UCSD-AML1 (cell line): ENCODE measurements at regions not wholly inside any gene's neighbourhood (a gene's known extent, or its start where the extent isn't known, plus 50 kb on each side); places are given as distances from the start of the nearest gene placed in this dataset.
A peak's percentile ranks its signal among the peaks of the same experiment; 100 is the strongest.

Experiments used
- DNase-seq: peaks from one replicate; lab custom pipeline; 2025; ENCODE audit not compliant: unreplicated experiment; lab: John Stamatoyannopoulos, UW

DNA sequence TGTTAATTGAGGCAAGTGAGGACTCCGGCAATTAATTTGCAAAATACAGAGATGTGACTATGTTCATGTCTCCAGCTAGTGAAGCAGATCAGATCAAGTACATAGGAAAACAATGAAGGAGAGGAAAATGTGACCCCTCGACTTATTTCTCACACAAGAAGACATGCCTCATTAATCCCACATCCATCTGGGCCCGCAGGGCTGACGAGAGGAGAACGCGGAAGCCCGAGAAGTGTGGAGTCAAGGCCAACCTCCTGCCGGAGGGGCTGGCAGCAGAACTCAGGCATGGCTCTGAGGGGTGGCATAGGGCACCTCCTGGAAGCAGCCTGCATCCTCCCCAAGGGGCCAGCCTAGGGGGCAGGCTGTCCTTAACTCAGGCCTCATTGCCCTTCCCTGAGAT is 54.4 kb downstream of the ZNF503 start:
- no peak for DNase-seq

DNA sequence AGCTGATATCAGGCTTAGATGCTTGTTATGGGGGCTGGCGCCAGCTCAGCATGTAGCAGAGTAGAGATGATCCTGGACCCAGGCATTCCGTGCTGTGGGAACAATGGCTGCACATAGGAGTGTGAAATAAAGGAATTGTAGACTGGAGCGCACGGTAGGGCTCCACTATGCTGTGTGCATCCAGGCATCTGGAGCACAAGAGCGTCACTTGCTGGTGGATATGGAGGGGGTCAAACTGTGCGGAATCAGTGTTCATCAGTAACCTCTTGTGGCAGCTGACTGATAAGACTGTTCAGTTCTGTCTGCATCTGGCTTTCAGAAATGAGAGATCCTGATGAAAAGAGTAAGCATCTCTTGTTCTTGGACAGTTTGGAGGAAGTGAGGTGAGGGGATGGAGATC is 55.8 kb downstream of the ZNF503 start:
- DNase-seq: no peak

DNA sequence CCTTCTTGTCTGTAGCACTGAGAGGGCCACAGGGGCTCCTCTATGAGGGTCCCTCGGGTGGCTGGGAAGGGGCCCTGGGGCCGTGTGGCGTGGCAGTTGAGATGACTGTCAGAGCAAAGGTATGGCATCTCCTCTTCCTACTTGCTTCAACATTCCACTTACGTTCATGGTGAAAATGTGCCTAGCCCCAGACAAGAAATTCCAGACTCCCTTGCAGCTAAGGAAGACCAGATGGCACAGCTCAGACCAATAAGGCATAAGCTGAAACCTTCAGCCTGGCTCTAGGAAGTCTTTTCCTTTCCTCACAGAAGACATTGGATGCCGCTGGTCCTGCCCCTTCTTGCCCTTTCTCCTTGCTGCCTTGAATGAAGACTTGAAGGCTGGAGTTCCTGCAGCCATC is 57.4 kb downstream of the ZNF503 start:
- no peak for DNase-seq

DNA sequence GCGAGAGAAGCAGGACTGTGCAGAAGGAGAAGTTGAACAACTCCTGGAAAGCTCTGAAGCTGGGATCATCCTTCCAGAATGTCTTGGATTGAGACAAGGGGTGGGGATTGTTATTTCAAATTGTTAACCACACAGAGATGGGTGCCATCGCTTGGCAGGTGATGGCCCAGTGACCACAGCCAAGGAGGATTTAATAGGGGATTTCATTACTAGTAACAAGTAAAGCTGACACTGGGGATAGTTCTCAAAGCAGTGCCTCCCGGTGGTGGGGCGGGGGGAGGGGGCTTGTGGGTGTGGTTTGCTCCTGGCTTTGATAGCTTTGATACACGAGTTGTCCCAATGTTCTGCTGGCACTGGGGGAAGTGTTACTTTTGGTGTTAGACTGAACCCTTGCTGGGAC is 59.2 kb downstream of the ZNF503 start:
- no peak for DNase-seq

DNA sequence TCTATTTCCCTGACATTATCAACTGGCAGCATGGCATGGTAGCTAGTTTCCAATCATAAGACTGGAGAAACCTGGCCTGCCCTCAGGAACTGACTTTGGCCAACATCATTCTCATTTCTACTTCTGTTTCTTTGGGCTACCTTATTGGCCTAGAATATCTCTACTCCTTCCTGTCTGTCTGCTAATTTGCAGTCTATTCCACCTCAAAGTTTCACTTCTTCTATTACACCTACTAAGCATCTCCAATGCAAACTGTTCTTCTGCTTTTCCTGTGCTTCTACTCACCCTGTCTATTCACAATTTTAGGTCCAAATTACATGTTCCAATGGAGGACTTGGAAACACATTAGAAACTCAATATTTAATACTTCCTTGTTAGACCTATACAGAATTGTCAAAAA is 65.6 kb downstream of the ZNF503 start:
- no peak for DNase-seq

DNA sequence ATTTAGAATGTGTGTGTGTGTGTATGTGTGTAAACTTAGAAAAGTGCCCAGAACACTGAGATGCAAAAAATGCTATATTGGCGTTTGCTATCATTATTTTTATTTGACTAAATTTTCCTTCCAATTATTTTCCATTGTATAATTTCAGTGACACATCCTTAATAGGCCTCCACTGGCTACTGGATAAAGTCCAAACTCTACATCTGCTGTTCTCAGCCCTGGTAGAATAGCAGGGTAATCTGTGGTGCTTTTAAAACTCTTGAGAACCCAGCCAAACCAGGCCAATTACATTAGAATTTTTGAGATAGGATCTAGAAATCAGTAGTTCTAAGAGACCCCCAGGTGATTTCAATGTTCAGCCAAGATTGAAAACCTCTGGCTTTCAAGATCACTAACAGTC is 66.4 kb downstream of the ZNF503 start:
- DNase-seq: no peak

DNA sequence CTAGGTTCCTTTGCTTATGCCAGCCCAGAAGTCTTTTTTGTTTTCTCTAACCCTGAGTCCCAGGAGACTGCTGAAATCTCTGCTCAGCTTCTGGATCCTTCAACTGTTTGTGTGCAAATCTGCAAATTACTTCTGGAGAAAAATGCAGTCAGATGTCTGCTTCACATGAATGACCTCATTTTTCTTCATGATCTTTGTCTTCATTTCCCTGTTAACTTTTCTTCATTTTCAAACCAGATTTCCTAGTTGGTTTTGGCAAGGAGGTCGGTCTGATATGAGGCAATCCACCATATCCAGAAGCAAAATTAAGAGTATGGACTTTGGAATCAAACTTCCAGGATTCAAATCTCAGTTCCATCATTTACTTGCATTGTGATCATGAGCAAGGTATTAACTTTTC is 66.8 kb downstream of the ZNF503 start:
- DNase-seq: no peak

DNA sequence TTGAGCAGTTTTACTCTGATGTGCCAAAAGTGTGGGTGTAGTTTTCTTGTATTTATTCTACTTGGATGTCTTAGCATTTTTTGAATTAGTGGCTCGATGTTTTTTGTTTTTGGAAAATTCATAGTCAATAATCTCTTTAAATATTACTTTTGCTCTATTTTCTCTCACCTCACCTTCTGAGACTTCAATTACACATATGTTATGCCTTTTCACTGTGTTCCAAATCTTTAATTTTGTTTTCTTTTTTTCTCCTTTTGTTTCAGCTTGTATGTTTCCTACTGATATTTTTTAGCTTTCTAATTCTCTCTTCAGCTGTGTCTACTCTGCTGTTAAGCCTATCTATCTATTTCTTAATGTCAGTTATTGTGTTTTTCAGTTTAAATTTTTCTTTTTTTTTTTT is 69.5 kb downstream of the ZNF503 start:
- no peak for DNase-seq

DNA sequence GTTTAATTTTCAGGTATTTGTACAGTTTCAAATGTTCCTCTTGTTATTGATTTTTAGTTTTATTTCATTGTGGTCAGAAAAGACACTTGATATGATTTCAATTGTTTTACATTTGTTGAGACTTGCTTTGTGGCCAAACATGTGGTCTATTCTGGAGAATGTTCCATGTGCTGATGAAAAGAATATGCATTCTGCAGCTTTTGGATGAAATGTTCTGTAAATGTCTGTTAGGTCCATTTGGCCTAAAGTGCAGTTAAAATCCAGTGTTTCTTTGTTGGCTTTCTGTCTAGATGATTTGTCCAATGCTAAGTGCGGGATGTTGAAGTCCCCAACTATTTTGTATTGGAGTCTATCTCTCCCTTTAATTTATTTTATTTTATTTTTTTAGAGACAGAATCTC is 70.5 kb downstream of the ZNF503 start:
- DNase-seq: no peak

DNA sequence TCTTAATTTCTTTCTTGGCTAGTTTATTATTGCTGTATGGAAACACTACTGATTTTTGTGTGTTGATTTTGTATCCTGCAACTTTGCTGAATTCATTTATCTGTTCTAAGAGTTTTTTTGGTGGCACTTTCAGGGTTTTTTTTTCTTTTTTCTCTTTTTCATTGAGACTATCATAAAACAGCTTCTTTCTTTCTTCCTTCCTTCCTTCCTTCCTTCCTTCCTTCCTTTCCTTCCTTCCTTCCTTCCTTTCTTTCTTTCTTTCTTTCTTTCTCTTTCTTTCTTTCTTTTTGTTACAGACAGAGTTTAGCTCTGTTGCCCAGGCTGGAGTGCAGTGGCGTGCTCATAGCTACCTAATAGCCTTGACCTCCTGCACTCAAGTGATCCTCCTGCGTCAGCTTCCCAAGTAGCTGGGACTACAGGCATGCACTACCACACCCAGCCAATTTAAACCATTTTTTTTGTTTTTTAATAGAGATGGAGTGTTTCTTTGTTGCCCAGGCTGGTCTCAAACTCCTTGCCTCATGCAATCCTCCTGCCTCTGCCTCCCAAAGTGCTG is 72.3 kb downstream of the ZNF503 start:
- no peak for DNase-seq

DNA sequence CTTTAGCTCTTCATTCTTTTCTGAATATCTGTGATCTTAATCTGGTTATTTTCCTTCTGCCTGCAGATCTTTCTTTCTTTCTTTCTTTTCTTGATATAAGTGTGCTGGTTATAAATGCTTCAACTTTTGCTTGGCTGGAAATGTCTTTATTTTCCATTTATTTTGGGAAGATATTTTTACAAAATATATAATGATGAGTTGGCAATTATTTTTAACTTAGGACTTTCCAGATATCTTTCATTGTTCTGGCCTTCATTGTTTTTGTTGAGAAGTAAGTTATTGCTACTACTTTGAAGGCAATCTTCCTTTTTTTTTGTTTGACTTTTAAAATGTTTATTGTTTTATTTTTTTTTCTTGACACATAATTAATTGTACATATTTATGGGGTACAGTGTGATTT is 75.3 kb downstream of the ZNF503 start:
- DNase-seq: no peak

DNA sequence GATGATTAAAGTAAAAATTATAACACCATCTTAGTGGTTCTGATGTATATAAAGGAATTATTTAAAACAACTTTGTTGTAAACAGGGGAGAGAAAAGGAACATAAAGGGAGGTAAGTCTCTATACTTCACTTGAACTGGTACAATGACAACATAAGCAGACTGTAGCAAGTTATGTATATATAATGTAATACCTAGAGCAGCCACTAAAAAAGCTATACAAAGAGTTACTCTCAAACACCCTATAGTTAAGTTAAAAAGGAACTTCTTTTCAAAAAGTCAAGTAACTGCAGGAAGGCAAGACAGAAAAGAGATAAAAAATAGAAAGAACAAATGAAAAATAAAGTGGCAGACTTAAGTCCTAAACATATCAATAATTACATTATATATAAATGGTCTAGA is 82.3 kb downstream of the ZNF503 start:
- no peak for DNase-seq

DNA sequence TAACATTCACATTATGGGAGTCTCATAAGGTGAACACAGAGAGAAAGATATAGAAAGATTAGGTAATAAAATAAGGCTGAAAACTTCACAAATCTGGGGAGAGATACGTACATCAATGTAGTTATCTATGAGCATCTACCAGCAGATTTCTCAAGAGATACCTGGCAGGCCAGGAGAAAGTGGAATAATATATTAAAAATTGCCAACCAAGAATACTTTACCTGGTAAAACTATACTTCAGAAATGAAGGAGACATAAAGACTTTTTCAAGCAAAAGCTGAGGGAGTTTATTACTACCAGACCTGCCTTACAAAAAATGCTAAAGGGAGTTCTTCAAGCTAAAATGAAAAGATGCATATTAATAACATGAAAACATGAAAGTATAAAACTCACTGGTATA is 78.8 kb upstream of the COMTD1 start:
- no peak for DNase-seq

DNA sequence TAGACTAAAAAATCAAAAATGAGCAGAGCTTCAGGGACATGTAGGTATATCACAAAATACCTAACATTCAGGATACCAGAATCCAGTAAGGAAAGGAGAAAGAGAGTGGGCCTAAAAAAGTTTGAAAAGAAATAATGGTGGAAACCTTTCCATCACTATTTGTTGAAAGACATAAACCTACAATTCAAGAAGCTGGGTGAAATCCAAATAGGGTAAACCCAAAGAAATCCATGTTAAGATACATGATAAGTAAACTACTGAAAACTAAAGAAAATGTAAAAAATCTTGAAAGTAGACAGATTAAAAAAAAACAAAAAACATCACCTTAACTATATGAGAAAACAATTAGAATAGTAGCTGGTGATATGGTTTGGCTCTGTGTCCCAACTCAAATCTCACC is 76.7 kb upstream of the COMTD1 start:
- DNase-seq: no peak

DNA sequence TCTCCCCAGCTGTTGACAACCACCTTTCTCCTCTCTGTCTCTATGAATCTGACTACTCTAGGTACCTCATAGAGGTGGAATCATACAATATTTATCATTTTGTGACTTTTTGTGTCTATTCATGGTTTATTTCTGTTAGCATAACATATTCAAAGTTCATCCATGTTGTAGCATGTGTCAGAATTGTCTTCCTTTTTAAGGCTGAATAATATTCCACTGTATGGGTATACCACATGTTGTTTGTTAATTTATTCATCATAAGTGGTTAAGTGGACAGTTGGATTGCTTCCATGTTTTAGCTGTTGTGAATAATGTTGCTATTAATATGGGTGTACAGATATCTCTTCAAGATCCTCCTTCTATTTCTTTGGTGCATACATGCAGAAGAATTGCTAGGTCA is 69.9 kb upstream of the COMTD1 start:
- DNase-seq: no peak

DNA sequence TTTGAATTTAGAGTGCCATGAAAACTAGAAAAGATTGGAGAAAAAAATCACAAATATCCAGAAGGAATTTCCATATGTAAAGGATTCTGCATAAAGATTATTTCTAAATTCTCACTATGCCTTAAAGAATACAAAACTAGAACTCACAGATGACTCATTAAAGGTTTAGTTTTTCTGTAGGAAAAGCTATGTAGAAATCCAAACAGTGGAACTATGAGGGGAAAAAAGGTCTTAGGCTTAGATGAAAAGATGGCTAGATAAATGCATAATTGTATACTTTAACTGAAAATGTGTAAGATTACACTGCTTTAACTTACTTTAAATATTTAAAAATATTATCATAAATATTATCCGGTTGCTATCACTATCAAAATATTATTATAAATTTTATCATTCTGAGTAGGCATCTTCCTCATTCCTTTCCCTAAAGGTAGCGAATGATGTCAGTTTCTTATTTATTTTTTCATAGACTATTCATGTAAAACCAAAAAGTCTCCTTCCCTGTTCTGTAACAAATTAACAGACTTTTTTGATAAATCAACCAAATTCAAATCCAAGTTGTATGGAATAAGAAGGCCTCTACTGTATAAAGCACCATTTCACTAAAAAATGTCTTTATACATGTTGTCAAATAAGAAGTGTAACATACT is 69.1 kb upstream of the COMTD1 start:
- no peak for DNase-seq

DNA sequence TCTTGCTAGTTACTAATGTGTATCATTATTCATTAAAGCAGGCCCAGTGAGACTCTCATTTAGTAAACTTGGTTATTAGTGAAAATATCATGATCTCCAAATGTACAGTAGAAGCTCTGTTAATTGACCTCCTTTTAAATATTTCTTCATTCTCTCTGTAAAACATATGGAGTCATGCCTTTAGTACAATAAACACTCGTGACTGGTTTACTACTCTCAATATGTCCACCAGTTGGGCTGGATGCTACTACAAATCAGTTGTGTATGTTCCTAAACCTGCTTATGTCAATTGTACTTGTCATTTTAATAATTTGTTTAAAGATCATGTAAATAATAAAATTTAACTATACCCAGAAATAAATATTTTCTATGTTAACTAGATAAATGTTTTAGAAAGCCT is 68.6 kb upstream of the COMTD1 start:
- DNase-seq: no peak

DNA sequence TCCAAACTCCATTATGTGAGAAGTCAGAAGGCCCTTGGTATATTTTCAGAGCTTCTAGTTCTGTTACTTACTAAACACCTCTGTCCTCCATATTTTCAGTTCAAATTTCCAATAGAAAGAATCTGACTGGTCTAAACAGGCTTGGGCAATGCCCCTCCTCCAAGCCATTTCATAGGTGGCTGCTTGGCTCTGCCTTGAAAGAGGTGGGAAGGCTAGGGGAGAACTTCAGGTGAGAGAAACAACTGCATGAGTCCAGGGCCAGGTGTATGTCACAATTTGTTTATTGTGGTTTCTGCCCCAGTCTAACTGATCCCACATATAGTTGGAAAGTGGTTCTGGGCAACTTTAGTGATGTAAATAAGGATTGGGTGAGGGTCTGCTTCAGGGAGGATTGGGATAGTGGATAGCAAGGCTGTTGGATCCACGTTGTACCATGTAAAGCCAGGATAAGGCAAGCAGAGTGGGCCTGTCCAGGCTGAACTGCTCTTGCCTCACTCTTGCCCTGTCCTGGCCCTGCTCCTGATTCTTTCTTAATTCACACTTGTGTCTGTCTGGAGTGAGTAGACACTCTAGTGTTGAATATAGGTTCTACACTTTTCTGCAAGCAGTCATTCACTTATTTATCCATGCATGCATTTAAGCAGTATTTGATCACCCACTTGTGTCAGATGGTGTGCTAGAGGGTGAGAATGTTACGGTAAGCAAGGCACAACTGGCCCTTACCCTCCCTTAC is 67.5 kb upstream of the COMTD1 start:
- DNase-seq: no peak

DNA sequence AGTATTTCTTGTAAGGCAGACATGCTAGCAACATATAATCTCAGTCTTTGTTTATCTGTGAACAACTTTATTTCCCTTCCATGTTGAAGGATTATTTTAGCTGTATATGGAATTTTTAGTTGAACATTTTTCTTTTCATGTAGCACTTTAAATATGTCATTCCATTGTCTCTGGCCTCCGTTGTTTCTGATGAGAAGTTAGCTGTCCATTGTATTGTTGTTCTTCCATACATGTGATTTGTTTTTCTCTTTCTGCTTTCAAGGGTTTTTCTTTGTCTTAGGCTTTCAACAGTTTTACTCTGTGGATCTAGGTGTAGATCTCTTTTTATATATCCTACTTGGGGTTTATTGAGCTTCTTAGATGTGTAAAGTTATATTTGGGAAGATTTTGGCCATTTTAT is 66.3 kb upstream of the COMTD1 start:
- no peak for DNase-seq

DNA sequence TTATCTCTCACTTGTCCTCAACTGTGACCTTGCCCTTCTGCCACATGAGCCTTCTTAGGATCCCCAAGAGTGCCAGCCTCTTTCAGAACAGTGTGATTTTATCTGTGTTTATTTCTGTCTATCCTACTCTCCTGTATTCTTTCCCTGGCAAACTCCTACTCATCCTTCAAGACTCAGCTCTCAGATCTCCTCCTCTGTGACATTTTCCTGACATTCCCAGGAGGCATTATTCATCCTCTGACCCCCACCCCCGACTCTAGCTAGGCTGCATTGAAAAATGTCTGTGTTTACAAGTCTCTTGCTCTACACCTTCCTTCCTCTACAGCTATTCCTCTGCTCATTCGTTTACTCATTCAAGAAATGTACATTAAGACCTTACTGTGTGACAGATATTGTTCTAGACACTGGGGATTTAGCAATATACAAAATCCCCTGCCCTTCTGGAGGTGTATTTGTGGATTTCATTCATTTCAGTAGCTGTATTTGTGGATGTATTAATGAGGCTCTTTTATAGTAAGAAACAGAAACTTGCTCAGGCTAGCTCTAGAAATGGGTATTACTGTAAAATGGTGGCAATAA is 61.4 kb upstream of the COMTD1 start:
- no peak for DNase-seq

DNA sequence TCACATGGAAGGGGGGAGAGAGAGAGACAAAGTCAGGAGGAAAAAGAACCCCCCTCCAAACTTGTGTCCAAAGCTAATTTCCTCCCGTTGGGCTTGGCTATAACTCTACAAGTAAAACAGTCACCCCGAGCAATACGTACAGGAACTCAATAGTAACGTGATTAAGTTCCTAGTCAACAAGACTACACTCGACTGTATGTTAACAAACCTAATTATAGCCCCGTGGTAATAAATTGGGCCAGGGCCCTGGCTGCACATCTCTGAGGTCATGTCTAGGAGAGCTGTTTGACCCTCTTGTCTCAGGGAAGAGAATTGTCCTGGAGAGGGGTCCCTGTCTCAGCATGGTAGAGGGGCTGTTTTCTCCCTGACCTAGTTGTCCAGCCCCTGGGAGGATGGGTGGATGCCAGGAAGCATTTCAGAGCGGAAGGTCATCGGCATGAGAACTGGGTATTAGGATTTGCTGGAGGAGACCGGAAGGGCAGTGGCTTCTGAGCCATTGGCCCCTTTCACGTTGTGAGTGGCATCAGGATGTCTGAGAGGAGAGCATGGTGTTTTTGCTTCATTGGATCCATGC is 60.2 kb upstream of the COMTD1 start:
- DNase-seq: peak; percentile 54
